Stimulated activated CD4-positive, alpha-beta T cell treated with anti-CD3 and anti-CD28 coated beads, Interleukin-1b, Interleukin-23, amount 100 ng/mL, for 48 hours (primary cell): ENCODE measurements at regions not wholly inside any gene's neighbourhood (a gene's known extent, or its start where the extent isn't known, plus 50 kb on each side); places are given as distances from the start of the nearest gene placed in this dataset.

Experiments used
- DNase-seq: peaks from one replicate; pipeline ENCODE4 v3.0.0-alpha.2; 2020

DNA sequence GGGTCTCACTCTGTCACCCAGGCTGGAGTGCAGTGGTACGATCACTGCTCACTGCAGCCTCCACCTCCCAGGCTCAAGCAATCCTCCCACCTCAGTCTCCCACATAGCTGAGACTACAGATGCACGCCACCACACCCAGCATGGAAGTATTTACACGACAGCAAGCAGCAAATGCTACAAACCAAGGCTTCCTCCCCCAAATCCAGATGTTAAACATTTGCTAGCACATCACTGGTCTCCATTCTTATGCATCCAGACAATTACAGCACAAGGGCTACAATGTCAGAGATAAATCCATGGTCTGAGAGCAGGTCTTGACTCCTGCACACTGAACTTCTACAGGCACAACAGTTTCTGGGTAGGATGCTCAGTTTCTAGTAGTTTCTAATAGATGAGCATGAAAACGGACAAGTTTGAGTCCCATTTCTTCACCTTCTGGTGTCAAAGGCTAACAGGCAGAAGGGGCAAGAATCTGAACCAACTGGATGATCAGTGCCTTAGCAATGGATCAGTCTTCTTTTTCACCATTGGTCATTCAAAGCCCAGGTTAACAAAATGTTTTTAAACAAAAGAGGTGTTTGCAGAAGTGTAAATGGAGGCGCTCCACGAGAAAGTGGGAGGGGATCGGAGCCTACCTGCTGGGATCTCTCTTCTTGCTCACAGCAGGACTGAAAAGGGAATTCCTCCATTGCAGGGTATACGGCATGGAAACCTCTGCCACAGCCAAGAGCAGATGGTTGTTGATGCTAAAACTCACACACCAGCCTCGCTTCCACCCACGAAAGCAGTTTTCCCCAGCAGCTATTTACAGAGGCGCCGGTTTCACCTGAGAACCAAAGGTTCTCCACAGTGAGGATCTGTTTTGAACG is 135.0 kb upstream of the ARL4C start:
- no peak for DNase-seq

DNA sequence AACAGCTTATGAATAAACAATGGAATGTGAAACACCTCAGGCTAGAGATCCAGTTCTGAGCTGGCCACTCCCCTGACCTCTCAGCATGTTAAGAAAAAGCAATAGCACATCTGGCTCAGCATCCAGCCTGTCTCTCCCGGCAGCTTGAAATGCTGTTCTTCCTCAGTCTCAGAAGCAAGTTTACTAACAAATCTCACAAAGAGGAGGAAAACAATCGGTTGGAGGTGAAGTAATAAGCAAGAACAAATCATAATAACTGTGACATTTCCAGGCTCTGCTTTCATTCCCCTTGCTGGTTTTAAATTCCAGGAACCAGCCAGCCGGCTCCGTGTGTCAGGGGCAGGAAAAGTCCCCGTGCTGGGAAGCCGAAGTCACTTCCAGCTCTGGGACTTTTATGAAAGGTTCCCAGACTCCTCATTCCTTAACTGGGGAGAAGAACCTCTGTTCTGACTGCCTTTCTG is 133.9 kb upstream of the ARL4C start:
- DNase-seq = no peak

DNA sequence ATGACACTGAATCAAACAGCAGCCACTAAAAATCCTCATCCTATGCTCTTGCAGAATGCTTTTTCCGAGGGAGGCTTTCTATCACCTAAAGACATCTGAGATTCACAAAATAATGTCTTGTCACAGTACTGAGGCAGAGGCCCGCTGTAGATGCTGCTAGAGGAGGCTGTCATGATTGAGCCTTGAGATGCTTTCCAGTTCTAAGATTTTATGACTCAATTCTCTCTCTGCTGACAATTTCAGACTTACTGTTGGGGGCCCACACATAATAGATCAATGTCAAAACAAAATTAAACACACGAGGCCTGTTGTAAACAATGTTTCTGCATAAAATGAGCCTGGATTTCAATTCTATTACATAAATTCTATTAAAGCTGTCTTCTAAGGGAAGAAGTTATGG is 132.7 kb upstream of the ARL4C start:
- no peak for DNase-seq

DNA sequence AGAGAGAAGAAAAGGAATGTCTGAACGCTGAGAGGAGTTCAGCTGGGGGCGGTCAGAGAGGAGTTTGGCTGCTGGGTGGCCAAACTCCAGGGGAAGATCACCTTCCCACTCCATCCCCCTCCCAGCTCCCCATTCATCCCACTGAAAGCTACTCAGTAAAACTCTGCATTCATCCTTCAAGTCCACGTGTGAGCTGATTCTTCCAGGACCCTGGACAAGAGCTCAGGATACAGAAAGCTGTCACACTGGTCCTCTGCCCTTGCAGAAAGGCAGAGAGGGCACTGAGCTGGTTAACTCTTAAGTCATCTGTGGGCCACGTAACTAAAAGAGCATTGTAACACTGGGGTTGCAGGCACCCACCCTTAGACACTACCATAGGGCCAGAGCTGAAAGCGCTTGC is 132.1 kb upstream of the ARL4C start:
- DNase-seq = no peak

DNA sequence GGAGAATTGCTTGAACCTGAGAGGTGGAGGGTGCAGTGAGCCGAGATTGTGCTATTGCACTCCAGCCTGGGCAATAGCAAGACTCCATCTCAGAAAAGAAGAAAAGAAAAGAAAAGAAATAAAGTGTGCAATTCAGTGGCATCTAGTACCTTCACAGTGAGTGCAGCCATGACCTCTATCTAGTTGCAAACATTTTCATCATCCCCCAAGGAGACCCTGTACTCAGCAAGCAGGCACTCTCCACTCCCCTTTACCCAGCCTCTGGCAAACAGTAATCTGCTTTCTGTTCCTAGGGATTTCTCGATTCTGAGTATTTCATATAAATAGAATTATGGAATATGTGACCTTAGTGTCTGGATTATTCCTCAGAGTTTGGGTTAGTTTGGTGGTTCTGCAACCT is 130.4 kb upstream of the ARL4C start:
- no peak for DNase-seq

DNA sequence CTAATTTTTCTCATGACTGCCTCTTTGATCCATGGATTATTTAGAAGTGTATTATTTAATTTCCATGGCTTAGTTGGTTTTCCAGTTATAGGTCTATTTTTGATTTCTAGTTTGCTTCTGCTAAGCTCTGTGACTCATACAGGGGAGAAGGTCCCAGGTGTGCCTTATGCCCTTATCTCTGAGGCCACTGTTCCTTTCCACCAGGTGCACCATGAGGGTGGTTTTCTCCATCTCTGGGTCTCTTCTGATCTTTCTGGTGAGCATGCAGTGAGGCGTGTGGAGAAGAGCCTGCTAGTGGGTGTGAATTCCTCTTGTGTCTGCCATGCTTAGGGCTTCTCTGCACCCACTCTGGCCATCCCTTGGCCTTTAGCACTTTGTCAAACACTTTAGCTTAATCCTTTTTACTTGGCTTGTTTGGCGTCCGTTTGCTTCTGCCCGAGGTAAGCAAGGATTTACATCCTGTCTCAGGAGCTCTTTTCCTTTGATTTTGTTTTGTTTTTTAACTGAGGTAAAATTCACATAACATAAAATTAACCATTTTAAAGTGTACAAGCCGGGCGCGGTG is 129.8 kb upstream of the ARL4C start:
- DNase-seq = no peak

DNA sequence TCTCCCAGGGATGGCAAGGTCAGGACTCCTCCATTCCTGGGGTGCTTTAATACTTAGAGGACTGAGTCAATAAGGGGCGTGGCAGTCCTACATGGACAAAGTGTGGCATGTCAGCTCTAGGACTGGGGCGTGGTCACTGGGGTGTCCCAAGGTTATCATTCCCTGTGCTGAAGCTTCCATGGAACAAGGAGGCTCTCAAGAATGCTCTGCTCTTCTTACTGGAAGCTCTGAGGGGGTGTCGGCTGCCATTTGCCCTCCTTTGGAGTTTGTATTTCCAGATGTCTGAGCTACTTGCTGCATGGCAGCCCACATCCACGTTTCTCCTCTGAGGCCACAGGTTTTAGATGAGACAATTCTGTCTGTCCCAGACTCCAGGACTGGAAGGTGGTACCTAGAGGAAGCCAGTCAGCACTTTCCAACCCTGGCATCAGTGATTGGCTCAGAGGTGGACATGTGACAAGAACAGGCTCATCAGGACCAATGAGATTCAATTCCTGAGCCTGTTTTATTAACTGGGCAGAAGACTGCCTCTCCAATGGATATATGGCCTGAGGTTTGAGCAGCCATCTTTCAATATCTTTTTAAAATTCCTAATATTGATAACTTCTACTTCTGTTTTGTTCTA is 128.9 kb upstream of the ARL4C start:
- DNase-seq = no peak

DNA sequence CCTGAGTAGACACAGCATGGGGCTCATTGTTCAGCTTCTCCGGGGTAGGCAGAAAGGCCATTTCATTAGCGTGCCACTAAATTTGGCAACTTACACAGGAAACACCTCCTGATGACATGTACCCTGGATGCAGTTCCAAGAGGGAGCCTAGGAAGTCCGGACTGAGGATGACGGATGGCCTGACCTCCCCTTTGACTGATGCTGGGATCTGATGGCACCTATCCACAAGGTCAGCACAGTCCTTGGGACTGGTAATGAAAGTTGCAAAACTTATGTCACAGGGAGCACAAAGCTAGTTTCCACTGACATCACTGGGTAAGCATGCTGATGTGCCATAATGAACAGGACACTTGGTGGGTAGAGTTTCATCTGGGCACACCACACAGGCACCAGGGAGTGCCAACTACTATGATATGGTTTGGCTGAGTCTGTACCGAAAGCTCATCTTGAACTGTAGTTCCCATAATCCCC is 126.7 kb upstream of the ARL4C start:
- DNase-seq = no peak

DNA sequence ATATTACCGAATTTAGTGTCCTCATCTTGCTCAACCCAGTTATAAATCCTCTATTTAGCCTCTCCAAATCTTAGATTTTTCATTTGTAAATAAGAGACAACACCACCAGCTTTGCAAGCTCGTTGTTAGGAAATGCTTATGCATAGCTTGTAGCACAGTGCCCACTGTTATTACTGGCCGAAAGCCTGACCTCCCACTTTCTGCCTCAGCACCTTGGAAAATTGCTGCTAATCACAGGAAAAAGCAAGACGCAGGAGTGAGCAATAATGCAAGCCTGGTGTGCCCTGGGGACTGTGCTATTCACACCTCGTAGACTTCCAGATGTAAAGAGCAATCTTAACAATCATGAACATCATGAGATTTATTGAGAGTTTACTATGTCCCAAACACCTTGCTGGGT is 124.2 kb upstream of the ARL4C start:
- no peak for DNase-seq

DNA sequence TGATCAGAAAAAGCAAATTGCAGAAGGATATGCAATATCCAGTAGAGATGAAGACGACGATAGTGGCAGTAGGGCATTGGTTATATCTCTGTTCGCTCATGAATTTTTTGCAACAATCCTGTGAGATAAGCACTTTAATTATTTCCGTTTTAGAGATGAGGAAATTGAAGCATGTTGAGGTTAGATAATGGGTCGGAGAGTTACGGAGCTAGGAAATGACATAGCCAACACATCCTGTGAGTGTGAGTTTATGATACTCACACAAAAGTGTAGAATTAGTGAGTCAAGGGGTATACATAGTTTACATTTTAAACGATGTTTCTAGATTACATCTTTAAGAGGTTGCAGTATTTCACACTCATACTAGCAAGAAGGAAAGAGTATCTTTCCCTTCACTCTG is 123.1 kb upstream of the ARL4C start:
- DNase-seq = no peak

DNA sequence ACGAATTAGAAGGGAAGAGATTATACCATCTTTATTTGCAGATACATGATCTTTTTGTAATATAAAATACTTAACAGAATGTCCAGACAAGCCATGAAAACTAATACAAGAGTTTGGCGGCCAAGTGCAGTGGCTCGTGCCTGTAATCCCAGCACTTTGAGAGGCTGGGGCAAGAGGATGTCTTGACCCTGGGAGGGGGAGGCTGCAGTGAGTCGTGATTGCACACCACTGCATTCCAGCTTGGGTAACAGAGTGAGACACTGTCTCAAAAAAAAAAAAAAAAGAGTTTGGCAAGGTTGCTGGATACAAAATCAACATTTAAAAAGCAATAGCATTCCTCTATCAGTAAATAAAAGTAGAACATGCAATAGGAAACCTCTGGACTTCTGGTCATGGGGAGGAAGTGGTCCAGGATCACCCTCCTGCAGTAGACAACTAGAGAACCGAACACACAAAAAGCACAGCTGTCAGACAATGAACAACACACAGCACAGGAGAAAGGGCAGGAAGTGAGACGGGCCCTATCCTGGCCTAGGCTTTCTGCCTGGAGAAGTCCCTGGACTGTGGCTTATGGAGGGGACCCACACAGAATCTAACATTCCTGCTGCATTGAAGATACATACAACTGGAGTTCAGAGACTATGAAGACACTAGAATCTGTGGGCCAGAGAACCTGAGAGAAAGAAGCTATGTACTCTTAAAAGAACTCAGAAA is 118.9 kb upstream of the ARL4C start:
- DNase-seq = no peak

DNA sequence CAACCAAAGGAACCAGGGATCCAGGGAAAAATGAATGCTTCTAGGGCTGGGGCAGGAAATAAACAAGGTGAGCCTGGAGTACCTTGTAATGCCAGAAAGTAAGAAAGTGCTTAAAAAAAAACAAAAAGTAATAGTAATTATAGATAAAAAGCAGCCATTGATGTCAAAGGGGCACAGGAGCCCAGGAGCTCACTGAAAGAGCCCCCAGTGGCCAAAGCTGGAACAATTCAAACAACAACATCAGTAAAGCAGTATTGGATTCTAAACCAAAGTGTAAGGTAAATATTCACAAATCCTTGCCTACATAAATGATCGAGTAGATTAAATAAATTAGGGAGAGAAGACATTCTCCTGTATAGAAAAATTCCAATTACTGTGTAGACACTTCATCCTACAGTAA is 114.3 kb upstream of the ARL4C start:
- no peak for DNase-seq

DNA sequence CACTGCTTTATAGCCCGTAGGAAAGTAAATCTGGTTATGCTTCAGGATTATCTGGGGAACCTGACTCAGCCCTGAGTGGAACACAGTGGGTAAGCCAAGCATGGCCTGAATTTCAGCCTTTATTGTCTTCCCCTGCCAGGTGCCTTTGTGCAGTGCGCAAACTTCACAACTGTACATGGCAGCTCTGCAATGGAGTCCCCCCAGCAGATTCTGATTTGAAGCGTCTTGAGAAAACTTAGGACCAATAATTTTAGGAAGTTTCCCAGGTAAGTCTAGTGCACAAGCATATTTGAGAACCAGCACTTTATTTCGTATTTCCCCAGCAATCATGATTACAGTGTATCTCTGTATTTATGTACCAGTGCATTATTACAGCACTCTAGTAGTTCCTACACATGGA is 112.1 kb upstream of the ARL4C start:
- DNase-seq = no peak

DNA sequence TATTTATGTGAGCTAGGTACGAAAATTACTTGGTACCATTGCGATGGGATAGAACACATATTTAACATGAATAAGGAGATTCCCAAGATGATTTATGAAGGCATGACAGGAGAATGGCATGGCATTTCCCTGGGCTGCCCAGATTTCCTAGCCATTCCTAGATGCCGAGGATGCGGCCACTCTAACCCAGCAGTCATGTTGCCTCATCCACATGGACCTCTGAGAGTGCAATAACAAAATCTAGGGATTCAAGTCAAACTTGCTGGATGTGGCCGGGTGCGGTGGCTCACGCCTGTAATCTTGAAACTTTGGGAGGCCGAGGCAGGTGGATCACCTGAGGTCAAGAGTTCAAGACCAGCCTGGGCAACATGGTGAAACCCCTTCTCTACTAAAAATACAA is 110.8 kb upstream of the ARL4C start:
- no peak for DNase-seq

DNA sequence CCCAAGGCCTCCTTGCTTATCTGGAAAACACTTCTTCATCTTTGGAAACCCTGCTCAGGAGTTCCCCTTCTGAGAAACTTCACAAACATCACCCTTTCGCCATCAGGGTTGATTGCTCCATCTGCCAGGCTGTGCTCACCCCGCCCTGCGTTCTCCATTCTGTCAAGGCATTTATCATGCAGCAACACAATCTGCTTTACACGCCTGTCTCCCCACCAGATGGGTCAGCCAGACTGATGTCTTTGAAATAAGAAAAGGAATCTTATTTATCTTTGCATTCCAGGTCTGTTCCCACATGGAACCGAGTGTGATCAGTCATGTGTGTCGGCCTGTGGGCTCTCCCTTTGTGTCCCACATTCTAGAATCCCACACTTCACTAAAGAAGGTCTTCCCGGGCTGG is 110.0 kb upstream of the ARL4C start:
- DNase-seq = no peak

DNA sequence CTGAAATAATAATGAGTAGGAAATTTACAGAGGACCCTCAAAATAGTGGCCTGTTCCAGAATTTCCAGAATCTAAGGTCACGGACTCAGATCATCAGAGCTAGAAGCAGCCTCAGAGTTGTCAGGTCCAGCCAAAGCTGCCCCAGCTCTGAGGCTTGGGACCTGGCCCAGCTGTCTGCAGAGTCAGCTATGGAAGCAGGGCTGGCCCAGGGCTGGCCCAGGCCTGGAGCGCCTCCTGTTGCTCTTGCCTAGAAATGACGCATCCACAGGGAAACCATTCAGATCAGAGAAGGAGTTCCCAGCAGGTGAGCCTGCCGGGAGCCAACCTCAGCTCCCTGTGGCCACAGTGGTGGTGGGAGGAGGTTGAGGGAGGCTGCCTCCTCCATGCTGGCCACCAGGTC is 106.7 kb upstream of the ARL4C start:
- no peak for DNase-seq

DNA sequence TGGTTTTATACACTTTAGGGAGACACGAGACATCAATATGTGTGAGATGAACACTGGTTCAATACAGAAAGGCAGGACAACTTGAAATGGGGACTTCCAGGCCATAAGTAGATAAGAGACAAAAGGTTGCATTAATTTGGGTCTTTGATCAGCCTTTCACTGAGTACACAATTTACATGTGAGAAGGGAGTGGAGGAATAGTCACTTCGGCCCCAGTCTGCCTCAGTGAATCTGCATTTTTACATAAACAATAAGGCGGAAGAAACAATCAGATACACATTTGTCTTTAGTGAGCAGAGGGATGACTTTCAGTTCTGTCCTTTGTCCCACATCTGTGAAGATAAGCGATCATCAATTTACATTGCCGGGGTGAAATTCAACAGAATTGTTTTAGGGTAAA is 104.3 kb upstream of the ARL4C start:
- no peak for DNase-seq

DNA sequence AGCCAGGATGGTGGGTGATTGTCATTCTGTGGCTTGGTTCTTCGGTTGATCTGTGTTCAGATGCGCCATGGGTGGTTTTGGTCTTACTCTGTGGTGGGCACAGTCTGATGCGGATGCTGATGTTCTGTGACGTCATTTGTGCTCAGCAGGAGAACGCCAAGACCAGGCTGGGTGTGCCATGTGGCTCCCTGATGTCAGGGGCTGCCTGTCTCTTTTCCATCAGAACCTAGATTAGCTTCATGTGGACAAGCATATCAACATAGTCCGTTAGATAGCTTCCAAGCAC is 100.6 kb upstream of the ARL4C start:
- DNase-seq = no peak

DNA sequence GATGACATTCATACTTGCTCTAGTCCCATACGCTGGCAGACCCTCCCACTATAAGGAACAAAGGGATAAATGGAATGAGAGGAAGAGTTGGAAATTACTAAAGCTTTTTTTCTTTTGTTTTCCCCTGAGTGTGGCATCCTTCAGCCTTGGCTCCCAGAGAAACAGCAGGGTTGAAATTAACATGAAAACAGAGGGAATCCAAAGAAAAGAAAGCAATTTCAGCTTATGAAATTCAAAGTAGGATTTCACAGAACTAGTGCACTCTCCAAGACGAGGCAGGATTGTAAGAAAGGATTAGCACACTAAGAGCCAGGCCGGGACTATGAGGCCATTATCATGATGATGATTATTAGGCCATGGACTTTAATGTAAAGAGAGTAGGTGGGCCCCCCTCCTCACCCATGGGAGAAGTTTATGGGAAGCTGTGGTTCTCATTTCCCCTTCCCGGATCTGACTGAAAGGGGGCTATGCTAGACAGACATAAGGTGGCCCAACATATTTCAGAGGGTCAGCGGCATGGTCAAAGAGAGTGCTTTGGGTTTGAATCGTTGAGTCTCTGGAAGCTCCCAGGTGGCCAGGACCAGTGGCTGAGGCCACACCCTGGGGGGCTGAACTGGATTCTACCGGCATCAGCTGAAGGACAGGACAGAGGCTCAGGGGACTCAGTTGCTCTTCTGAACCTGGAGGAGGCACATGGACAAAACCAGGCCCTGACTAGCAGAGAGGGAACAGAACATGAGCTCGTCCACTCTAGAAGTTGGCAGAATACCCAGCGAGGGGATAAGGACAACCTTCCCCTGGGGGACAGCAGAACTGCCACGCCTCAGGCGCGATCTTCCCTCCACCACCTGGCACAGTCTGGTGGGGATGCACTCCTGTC is 100.1 kb upstream of the ARL4C start:
- no peak for DNase-seq

DNA sequence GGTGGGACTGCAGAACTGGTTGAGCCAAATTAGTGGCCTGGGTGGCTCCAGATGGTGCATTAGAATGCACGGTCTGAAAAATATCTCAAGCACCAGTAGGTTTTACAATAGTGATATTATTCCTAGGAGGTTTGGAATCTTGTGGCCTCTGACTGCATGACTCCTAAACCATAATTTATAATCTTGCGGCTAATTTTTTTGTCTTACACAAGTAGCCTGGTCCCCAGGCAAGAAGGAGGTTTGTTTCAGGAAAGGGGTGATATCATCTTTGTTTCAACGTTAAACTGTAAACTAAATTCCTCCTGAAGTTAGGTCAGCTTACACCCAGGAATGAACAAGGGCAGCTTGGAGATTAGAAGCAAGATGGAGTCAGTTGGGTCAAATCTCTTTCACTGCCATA is 98.9 kb upstream of the ARL4C start:
- no peak for DNase-seq

DNA sequence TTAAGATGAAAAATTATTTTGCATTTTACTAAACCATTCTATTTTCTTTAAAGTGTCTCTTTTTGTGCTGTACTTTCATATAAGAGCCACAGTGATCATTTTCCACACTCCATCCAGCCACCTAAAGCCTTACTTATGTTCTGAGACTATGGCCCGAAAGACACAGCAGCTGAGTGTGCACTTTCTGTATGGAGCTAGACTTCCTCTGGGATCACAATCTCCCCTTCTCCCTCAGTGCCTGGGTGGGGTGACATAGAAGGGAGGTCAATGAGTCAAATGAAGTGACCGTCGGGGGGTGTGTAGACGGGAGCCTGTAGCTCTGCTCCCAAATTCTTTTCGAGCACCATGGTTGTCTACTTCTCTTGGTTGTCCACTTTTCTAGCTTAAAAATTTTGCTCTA is 97.8 kb upstream of the ARL4C start:
- no peak for DNase-seq

DNA sequence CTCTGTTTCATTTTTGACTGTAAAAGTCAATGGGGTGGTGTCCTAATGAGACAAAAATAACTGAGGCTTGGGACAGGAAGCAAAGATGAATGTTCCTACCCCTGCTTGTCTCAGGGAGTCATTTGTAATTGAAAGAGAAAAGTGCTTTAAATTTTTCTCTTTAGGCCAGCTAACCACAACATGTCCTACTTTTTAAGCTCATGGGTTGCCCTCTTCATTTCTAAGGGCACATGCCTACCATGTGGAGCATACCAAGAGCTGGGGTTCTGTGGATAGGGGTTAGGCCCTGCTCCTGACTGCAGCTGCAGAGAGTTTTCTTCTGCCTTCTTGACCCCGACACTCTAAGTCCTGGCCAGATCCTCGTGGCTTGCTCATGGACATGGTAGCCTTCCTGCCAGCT is 96.8 kb upstream of the ARL4C start:
- DNase-seq = no peak

DNA sequence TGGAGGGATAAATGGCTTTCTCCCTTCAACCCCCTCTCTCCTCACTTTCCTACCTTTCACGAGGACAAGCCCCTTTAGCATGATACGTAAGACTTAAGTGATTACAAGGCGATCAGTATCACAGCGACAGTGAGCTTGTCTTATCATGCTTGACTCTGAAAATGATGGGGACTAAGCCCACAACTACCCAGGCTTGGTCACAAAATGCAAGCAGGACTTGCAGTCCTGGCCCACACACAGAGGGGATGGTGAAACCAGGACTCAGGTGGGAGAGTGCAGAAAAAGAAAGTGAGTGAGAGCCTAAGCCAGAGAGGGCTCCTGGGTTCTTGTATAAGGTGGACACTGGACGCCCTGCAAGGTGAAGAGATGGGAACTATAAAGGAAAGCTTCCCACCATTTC is 95.7 kb upstream of the ARL4C start:
- no peak for DNase-seq
